AG09319 (cell line): ENCODE measurements at regions not wholly inside any gene's neighbourhood (a gene's known extent, or its start where the extent isn't known, plus 50 kb on each side); places are given as distances from the start of the nearest gene placed in this dataset.
"Not testable (repeated sequence)": the region's sequence is repeated elsewhere in the genome, so short reads cannot be mapped to it uniquely, and the experiment has no call there.

Experiments
- DNase-seq: peaks from one replicate; pipeline ENCODE4 v3.0.0-alpha.2; 2010; ENCODE audit warnings: low read depth; ENCODE audit errors: extremely low read depth
- CTCF ChIP-seq: IDR thresholded peaks from 2 replicates; pipeline ENCODE4 v1.5.1; 2011; ENCODE audit warnings: low read depth, mild to moderate bottlenecking, inconsistent platforms, low read length, moderate library complexity

- TF ChIP-seq CTCF = no peak
- DNase-seq = no peak
Observed at GRCh38 chr3:15873415-15873814, 75.6 kb upstream of the ANKRD28 start.

- no peak for TF ChIP-seq CTCF
- DNase-seq = no peak
Observed at GRCh38 chr3:15875016-15875689, 77.4 kb upstream of the ANKRD28 start.

- DNase-seq = no peak
- no peak for TF ChIP-seq CTCF
Observed at GRCh38 chr3:15876669-15877068, 78.9 kb upstream of the ANKRD28 start.

GRCh38 chr3:15877813-15878212, 80.0 kb upstream of the ANKRD28 start:
- DNase-seq = no peak
- TF ChIP-seq CTCF = no peak

GRCh38 chr3:15879787-15880186, 82.0 kb upstream of the ANKRD28 start:
- DNase-seq = not testable (repeated sequence)

- no peak for TF ChIP-seq CTCF
- no peak for DNase-seq
Observed at GRCh38 chr3:15882577-15882976, 84.8 kb upstream of the ANKRD28 start.

GRCh38 chr3:15884132-15884531, 86.4 kb upstream of the ANKRD28 start:
- no peak for DNase-seq
- TF ChIP-seq CTCF = no peak

GRCh38 chr3:15886521-15886920, 88.7 kb upstream of the ANKRD28 start:
- TF ChIP-seq CTCF = no peak
- no peak for DNase-seq
